ENCODE measurements at regions not wholly inside any gene's neighbourhood (a gene's known extent, or its start where the extent isn't known, plus 50 kb on each side); places are given as distances from the start of the nearest gene placed in this dataset.
"Not testable (repeated sequence)": the region's sequence is repeated elsewhere in the genome, so short reads cannot be mapped to it uniquely, and the experiment has no call there.

DNA sequence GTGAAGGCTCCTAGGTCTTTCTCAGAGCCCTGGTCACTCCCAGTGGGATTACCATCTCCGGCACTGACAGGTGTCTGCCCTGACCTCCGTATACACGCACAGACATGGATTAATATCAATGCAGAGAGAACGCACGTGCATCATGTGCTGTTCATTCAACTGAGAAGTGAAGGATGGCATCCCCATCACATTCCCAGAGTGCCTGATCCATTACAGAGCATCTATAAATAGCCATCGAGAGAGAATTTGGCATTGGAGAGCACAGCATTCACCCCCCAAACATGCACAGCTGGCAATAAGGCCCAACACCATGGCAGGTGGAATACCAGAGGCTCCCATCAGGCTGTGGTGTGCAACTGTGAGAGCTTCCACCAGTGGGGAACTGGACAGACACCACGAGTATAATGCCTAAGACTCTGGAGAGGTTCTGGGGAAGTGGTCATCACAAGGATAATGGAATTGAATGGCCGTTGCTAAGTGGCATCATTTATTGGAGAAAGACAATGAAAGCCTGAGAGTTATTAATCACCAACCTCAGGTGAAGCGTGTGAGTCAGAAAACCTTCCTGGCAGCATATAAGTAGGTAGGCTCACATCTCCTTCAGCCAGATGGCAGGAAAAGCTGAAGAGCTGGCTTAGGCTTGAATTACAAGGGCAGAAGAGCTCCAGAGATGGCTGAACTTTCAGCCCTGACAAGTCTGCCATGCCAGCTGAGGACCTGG lies 244.5 kb upstream of the ID2 start:
- Histone ChIP-seq H3K27ac (ENCODE audit: insufficient read depth, low read length, poor library complexity, severe bottlenecking) (no peak overlapping the region), H3K9me3 (ENCODE audit: control insufficient read depth, low read length) (no peaks in the 10 kb centered on the region), H3K27me3 (replicated peaks; ENCODE audit: control insufficient read depth, insufficient read depth, low read length, poor library complexity, severe bottlenecking) (no peaks in the 10 kb centered on the region), H3K4me3 (ENCODE audit: insufficient read depth, low read depth, low read length, poor library complexity, severe bottlenecking) (no peak overlapping the region), H3K4me1 (ENCODE audit: control insufficient read depth, insufficient read depth, low read length, poor library complexity, severe bottlenecking) (peaks cover 9% of the 10 kb centered on the region), H3K36me3 (ENCODE audit: control insufficient read depth, insufficient read depth, low read length) (no peaks in the 10 kb centered on the region)
- DNase-seq, result no peak

DNA sequence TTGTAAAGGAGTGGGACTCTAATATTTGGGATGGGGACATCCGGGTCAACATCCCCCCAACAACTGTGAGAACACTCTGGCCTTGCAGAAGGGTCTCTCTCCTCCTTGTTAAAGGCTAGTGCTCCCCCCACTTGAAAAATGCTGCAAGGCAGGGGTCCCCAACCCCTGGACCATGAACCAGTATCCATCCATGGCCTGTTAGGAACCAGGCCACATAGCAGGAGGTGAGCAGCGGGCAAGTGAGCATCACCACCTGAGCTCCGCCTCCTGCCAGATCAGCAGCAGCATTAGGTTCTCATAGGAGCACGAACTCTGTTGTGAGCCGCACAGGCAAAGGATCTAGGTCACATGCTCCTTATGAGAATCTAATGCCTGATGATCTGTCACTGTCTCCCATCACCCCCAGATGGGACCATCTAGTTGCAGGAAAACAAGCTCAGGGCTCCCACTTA lies 243.9 kb upstream of the ID2 start:
- Histone ChIP-seq H3K27ac (ENCODE audit: insufficient read depth, low read length, poor library complexity, severe bottlenecking) (no peak overlapping the region), H3K4me3 (ENCODE audit: insufficient read depth, low read depth, low read length, poor library complexity, severe bottlenecking) (no peak overlapping the region), H3K9me3 (ENCODE audit: control insufficient read depth, low read length) (no peaks in the 10 kb centered on the region), H3K4me1 (ENCODE audit: control insufficient read depth, insufficient read depth, low read length, poor library complexity, severe bottlenecking) (peaks cover 9% of the 10 kb centered on the region), H3K27me3 (replicated peaks; ENCODE audit: control insufficient read depth, insufficient read depth, low read length, poor library complexity, severe bottlenecking) (no peaks in the 10 kb centered on the region), H3K36me3 (ENCODE audit: control insufficient read depth, insufficient read depth, low read length) (no peaks in the 10 kb centered on the region)
- DNase-seq, result no peak

DNA sequence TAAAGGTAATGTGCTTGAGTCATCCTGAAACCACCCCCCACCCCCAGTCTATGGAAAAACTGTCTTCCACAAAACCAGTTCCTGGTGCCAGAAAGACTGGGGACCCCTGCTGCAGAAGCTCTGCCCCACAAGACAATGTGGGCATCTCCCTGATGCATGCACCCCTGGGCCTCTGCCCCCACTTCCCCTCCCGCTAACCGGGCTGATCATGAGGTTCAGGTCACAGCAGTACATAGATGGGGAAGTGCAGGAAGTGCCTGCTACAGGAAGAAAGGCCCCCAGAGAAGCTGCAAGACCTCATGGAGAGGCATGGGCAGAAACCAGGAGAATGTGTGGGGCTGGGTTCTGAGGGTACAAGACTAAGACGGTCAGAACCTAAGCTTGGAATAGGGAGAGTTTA lies 243.4 kb upstream of the ID2 start:
- DNase-seq, result no peak
- H3K27me3 ChIP-seq (replicated peaks; ENCODE audit: control insufficient read depth, insufficient read depth, low read length, poor library complexity, severe bottlenecking), result no peaks in the 10 kb centered on the region
- no peak overlapping the region for H3K27ac ChIP-seq (ENCODE audit: insufficient read depth, low read length, poor library complexity, severe bottlenecking)
- H3K36me3 ChIP-seq (ENCODE audit: control insufficient read depth, insufficient read depth, low read length), result no peaks in the 10 kb centered on the region
- peaks cover 7% of the 10 kb centered on the region for H3K4me1 ChIP-seq (ENCODE audit: control insufficient read depth, insufficient read depth, low read length, poor library complexity, severe bottlenecking)
- no peak overlapping the region for H3K4me3 ChIP-seq (ENCODE audit: insufficient read depth, low read depth, low read length, poor library complexity, severe bottlenecking)
- H3K9me3 ChIP-seq (ENCODE audit: control insufficient read depth, low read length), result no peaks in the 10 kb centered on the region

DNA sequence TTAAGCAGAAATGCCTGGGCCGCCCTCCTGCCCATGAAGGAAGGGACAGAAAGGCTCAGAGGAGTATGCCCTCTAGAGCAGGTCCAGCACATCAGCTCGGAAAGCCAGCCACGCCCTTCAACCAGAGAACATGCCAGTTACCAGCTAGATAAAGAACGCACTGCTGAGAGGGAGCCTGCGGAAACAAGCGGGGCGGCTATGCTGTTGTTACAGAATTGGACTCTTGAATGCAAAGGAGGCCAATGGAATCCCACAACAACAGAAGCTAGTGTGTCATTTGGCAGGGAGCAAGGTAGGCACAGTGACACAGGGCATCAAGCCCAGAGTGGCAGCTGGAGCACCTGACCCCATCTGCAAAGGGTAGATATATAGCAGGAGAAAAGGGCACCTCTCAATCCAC lies 242.9 kb upstream of the ID2 start:
- no peak overlapping the region for H3K27ac ChIP-seq (ENCODE audit: insufficient read depth, low read length, poor library complexity, severe bottlenecking)
- H3K9me3 ChIP-seq (ENCODE audit: control insufficient read depth, low read length), result no peaks in the 10 kb centered on the region
- H3K4me1 ChIP-seq (ENCODE audit: control insufficient read depth, insufficient read depth, low read length, poor library complexity, severe bottlenecking), result peaks cover 6% of the 10 kb centered on the region
- no peak overlapping the region for H3K4me3 ChIP-seq (ENCODE audit: insufficient read depth, low read depth, low read length, poor library complexity, severe bottlenecking)
- no peak for DNase-seq
- no peaks in the 10 kb centered on the region for H3K27me3 ChIP-seq (replicated peaks; ENCODE audit: control insufficient read depth, insufficient read depth, low read length, poor library complexity, severe bottlenecking)
- no peaks in the 10 kb centered on the region for H3K36me3 ChIP-seq (ENCODE audit: control insufficient read depth, insufficient read depth, low read length)

DNA sequence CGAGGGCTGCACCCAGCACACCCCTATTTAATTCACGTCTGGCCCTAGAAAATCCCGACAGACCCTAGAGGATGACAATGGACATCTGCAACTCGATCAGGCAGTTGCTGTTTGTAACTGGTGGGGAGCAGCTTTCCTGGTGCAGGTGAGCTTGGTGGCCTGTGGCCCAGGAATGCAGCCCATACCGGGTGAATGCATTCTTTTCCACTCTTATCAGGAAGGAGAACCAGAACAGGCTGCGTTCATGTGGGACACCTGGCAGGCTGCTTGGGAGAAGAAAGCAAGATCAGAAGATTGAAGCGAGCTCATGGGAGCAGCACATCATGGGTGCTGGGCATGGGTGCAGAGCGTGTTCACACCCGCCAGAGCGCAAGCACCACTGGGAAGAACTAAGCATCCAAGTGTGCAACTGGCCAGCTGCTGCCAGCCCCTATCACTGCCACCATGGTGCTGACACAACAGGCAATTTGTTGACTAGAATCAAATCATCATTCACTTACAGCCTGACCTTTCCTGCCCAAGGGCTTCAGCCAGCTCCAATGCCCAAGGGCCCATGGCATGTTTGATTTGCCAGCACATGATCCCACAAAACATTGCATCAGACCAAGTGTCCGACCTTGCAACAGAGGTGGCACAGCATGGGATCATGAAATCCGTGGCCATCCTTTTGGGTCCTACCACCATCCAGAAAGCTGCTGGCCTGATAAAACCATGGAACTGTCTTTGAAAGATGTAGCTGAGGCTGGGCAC lies 241.7 kb upstream of the ID2 start:
- H3K4me3 ChIP-seq (ENCODE audit: insufficient read depth, low read depth, low read length, poor library complexity, severe bottlenecking), result no peak overlapping the region
- H3K27ac ChIP-seq (ENCODE audit: insufficient read depth, low read length, poor library complexity, severe bottlenecking), result no peak overlapping the region
- DNase-seq, result no peak
- no peaks in the 10 kb centered on the region for H3K36me3 ChIP-seq (ENCODE audit: control insufficient read depth, insufficient read depth, low read length)
- no peaks in the 10 kb centered on the region for H3K27me3 ChIP-seq (replicated peaks; ENCODE audit: control insufficient read depth, insufficient read depth, low read length, poor library complexity, severe bottlenecking)
- H3K9me3 ChIP-seq (ENCODE audit: control insufficient read depth, low read length), result no peaks in the 10 kb centered on the region
- H3K4me1 ChIP-seq (ENCODE audit: control insufficient read depth, insufficient read depth, low read length, poor library complexity, severe bottlenecking), result peaks cover 6% of the 10 kb centered on the region

DNA sequence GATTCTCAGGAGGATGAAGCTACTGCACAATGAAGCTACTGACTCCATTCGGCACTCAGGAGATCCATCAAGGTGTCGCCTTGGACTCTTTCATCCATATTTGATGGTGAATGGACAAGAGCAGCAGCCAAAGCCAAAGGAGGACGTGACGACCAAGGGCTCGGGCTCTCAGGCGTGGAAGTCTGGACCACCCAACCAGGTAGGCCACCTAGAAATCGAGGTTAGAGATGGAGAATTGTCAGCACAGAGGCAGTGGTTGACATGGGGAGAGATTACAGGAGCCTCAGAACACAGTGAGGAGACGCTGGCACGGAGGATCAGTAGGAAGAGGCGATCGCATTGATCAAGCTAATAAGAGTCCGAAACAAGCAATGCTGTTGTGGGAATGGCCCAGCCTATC lies 240.5 kb upstream of the ID2 start:
- Histone ChIP-seq H3K27ac (ENCODE audit: insufficient read depth, low read length, poor library complexity, severe bottlenecking) (no peak overlapping the region), H3K9me3 (ENCODE audit: control insufficient read depth, low read length) (no peaks in the 10 kb centered on the region), H3K4me1 (ENCODE audit: control insufficient read depth, insufficient read depth, low read length, poor library complexity, severe bottlenecking) (peaks cover 6% of the 10 kb centered on the region), H3K36me3 (ENCODE audit: control insufficient read depth, insufficient read depth, low read length) (no peaks in the 10 kb centered on the region), H3K27me3 (replicated peaks; ENCODE audit: control insufficient read depth, insufficient read depth, low read length, poor library complexity, severe bottlenecking) (no peaks in the 10 kb centered on the region), H3K4me3 (ENCODE audit: insufficient read depth, low read depth, low read length, poor library complexity, severe bottlenecking) (no peak overlapping the region)
- DNase-seq, result no peak

DNA sequence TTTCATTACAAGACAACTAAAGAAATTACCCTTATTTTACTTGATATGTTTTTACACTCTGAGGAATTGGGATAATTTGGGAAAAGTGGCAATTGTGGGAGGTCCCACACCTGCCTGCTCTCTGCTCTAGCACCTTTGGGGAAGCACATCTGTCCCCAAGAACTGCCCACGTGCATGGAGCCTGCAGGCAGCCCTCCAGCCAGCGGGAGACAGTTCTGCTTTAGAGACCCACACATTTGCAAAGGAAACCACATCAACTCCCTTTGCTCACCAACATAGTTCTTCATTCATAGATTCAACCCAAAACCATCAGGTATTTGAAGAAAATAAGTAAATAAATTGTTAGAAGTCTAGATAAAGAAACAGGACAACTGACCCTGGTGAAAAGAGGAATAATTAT lies 239.9 kb upstream of the ID2 start:
- no peaks in the 10 kb centered on the region for H3K27me3 ChIP-seq (replicated peaks; ENCODE audit: control insufficient read depth, insufficient read depth, low read length, poor library complexity, severe bottlenecking)
- H3K9me3 ChIP-seq (ENCODE audit: control insufficient read depth, low read length), result no peaks in the 10 kb centered on the region
- peaks cover 6% of the 10 kb centered on the region for H3K4me1 ChIP-seq (ENCODE audit: control insufficient read depth, insufficient read depth, low read length, poor library complexity, severe bottlenecking)
- H3K36me3 ChIP-seq (ENCODE audit: control insufficient read depth, insufficient read depth, low read length), result no peaks in the 10 kb centered on the region
- H3K4me3 ChIP-seq (ENCODE audit: insufficient read depth, low read depth, low read length, poor library complexity, severe bottlenecking), result no peak overlapping the region
- no peak for DNase-seq
- no peak overlapping the region for H3K27ac ChIP-seq (ENCODE audit: insufficient read depth, low read length, poor library complexity, severe bottlenecking)

DNA sequence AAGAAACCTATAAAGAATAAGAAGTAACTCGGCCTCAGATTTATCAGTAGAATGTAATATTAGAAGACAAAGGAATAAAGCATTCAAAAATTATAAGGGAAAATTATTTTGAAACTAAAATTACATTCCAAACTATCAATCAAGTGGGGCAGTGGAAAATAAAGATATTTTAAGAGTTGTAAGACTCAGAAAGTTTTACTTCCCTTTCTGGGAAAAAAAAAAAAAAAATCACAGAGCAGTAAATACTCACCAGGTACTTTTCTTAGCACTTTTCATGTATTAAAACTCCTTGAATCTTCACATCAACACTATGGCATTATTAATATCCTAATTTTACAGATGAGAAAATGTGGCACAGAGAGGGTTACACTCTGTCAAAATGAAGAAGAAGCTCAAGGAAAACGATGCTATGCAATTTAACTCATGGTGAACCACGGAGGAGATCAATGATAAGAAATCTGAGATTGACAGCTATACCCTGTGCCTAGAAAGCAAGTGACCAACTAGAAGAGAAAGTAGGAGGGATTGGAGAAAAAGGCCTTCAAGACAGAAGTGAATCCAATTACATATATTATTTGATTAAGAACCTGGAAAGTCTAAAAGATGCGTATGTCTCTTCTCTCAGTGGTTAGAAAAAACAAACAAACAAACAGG lies 238.9 kb upstream of the ID2 start:
- no peak for DNase-seq
- no peaks in the 10 kb centered on the region for H3K9me3 ChIP-seq (ENCODE audit: control insufficient read depth, low read length)
- H3K27me3 ChIP-seq (replicated peaks; ENCODE audit: control insufficient read depth, insufficient read depth, low read length, poor library complexity, severe bottlenecking), result no peaks in the 10 kb centered on the region
- H3K27ac ChIP-seq (ENCODE audit: insufficient read depth, low read length, poor library complexity, severe bottlenecking), result no peak overlapping the region
- peaks cover 6% of the 10 kb centered on the region for H3K4me1 ChIP-seq (ENCODE audit: control insufficient read depth, insufficient read depth, low read length, poor library complexity, severe bottlenecking)
- H3K4me3 ChIP-seq (ENCODE audit: insufficient read depth, low read depth, low read length, poor library complexity, severe bottlenecking), result no peak overlapping the region
- no peaks in the 10 kb centered on the region for H3K36me3 ChIP-seq (ENCODE audit: control insufficient read depth, insufficient read depth, low read length)

DNA sequence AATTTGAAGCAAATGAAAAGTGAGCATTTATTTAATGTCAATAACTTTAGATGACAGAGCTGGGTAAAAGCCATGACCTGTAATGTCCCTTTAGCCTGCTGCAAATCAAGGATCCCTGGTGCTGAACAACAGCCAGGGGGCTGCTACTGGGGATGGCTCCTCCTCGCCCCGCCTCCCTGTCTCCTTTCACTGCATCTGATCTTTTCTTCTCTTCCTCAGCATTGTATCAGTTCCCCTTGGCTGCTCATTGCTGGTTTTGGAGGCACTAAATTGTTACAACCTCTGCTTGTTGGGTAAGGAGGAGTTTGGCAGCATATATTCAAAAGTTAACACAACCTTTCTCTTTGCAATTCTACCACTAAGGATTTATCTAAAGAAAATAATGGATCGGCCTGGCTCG lies 236.3 kb upstream of the ID2 start:
- Histone ChIP-seq H3K36me3 (ENCODE audit: control insufficient read depth, insufficient read depth, low read length) (no peaks in the 10 kb centered on the region), H3K27me3 (replicated peaks; ENCODE audit: control insufficient read depth, insufficient read depth, low read length, poor library complexity, severe bottlenecking) (no peaks in the 10 kb centered on the region), H3K4me1 (ENCODE audit: control insufficient read depth, insufficient read depth, low read length, poor library complexity, severe bottlenecking) (no peaks in the 10 kb centered on the region), H3K9me3 (ENCODE audit: control insufficient read depth, low read length) (no peaks in the 10 kb centered on the region), H3K4me3 (ENCODE audit: insufficient read depth, low read depth, low read length, poor library complexity, severe bottlenecking) (no peak overlapping the region), H3K27ac (ENCODE audit: insufficient read depth, low read length, poor library complexity, severe bottlenecking) (no peak overlapping the region)
- DNase-seq, result no peak

DNA sequence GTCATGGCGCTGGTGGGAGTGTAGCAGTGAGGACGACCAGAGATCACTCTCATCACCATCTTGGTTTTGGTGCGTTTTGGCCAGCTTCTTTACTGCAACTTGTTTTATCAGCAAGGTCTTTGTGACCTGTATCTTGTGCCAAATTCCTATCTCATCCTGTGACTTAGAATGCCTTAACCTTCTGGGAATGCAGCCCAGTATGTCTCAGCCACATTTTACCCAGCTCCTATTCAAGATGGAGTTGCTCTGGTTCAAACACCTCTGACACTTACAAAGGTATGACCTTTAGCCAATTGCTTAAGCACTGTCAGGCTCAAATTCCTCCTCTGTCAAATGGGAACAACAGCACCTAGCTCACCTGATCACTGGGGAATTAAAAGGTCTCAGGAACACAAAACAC lies 235.1 kb upstream of the ID2 start:
- not testable (repeated sequence) for H3K9me3 ChIP-seq (ENCODE audit: control insufficient read depth, low read length); H3K36me3 ChIP-seq (ENCODE audit: control insufficient read depth, insufficient read depth, low read length); H3K27ac ChIP-seq (ENCODE audit: insufficient read depth, low read length, poor library complexity, severe bottlenecking); H3K4me1 ChIP-seq (ENCODE audit: control insufficient read depth, insufficient read depth, low read length, poor library complexity, severe bottlenecking); H3K4me3 ChIP-seq (ENCODE audit: insufficient read depth, low read depth, low read length, poor library complexity, severe bottlenecking); H3K27me3 ChIP-seq (replicated peaks; ENCODE audit: control insufficient read depth, insufficient read depth, low read length, poor library complexity, severe bottlenecking); DNase-seq

Data from effector memory CD4-positive, alpha-beta T cell (primary cell).